ENCODE measurements at regions not wholly inside any gene's neighbourhood (a gene's known extent, or its start where the extent isn't known, plus 50 kb on each side); places are given as distances from the start of the nearest gene placed in this dataset.

GRCh38 chr1:8112611-8113261 is 86.6 kb upstream of the ERRFI1 start:
- DNase-seq: no peak

- no peak for DNase-seq
Measured at GRCh38 chr1:8111560-8111959, 85.5 kb upstream of the ERRFI1 start.

DNA sequence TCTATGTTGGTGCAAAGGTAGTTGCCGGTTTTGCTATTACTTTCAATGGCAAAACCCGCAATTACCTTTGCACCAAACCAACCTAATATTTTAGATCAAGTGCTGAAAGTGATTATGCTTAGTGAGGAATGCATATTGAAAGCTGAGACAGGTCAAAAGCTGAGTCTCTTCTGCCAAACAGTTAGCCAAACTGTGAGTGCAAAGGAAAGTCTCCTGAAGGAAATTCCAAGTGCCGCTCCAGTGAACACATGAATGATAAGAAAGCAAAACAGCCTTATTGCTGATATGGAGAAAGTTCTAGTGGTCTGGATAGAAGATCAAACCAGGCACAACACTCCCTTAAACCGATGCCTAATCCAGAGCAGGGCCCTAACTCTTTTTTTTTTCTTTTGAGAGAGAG is 83.1 kb upstream of the ERRFI1 start:
- no peak for DNase-seq

DNA sequence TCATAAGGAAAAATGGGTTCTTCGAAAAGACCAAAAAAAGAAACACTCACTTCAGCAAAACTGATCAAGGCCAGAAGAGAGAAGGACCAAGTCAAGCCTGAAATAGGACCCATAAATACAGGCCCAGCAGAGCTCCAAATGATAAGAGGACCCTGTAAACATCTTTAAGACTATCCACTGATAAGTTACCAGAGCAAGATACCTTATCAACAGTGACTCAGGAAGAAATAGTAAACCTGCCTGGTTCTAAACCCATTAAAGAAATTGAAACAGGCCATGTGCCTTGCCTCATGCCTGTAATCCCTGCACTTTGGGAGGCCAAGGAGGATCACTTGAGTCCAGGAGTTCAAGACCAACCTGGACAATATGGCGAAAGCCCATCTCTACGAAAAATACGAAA is 81.8 kb upstream of the ERRFI1 start:
- DNase-seq: no peak

DNA sequence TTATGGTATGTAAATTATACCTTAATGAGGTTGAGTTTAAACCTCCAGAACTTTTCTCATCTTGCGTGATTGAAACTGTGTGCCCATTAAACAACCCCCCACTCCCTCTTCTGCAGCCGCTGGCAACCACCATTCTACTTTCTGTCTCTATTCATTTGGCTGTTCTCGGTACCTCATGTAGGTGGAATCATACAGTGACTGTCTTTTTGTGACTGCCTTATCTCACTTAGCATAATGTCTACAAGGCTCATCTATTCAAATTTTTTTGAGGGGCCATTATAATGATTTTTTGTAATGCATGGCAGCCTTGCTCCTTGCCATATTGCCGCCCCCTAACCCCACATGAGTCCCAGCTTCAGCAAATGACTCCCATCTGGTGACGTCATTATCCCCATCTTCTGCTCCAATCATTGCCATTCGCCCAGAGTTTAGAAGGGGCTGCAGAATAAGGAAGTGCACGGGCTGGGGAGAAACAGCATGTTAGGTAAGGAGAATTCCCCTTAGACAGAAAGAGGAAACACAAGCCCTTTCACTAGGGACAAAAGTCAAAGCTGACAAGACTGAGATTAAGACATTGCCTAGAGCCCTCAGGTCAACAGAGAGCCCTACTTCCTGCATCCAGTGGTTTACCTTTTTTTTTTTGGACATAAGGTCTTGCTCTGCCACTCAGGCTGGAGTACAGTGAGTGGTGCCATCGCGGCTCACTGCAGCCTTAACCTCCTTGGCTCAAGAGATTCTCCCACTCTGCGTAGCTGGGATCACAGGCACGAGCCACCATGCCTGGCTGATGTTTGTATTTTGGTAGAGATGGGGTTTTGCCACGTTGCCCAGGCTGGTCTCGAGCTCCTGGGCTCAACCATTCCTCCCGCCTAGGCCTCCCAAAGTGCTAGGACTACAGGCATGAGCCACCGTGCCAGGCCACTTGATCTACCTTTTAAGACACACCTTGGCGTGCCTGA is 78.4 kb upstream of the ERRFI1 start:
- DNase-seq: no peak

DNA sequence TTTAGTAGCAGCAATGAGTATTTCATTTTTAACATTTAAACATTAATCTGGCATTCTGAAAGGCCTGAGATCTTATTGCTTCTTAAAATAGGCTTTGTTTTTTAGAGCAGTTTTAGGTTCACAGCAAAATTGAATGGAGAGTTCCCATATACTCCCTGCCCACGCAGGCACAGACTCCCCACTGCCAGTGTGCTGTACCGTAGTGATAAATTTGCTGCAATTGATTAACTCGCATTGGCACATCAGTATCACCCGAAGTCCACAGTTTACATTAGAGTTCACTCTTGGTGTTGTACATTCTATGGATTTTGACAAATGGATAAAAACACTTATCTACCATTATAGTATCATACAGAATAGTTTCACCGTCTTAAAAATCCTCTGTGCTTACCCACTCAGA is 71.8 kb upstream of the ERRFI1 start:
- DNase-seq: no peak

DNA sequence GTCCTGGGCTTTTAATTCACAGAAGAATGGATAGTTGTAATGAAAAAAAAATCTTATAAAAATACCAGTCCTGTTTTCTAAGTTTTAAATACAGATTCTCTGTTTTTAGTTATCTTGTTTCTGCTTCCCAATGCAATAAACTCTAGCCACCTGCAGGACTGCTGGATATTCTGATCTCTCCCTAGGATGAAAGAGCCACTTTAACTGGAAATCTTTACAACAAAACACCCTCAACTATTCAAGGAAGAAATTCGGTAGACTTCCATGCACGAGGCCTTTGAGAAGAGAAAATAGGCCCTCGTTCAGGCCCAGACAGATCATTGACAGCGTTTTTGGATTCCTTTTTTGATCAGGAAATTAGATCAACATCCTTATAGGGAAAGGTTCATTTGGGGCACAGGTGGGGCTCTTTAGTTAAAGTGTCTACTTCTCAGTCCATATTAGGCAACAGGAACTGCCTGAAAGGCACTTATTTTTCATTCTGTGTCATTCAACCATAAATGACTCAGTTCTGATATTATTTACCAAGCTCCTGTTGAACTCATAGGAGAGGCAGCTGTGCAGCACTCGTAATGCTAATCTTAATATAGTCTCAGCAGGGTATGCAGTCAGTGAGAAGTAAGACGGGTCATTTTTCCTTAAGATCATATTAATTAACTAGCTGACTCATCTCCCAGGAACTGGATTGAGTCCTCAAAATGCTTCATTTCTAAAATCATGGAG is 71.1 kb upstream of the ERRFI1 start:
- DNase-seq: no peak

GRCh38 chr1:8096105-8097011 is 70.2 kb upstream of the ERRFI1 start:
- DNase-seq: no peak

GRCh38 chr1:8095584-8095983 is 69.5 kb upstream of the ERRFI1 start:
- no peak for DNase-seq

DNA sequence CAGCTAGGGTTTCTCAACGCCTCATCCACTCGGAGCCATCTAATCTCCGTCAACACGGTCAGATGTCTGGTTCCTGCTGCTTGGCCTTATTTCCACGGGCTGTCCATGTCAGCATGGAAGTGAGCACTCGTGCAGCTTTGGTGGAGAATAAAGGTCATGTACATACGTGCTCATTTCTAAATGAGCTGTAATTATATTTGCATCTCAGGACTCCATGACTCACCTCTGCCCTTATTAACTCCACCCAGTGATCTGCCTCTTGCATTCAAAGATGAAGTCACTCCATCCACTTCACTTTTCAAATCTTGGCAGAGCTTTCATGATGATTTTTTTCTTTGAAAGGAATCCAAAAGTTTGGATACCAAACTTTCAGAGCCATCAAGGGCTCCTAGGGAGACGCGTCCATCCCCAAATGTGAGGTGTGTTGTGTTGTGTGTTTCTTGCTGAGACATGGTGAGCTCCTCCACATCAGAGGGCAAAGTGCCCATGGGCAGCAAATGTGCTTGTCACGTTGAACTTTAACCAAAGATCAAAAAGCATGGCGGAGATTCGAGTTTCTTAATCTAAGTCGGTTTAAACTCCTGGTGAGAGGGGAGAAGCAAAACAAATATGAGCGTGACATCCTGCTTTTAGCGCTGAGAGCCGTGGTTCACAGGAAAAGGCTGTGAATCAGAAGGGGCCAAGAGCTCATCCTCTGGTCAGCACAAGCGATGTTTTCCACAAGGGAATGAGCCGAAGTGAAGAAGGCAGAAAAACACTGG is 68.6 kb upstream of the ERRFI1 start:
- DNase-seq: no peak

- no peak for DNase-seq
Measured at GRCh38 chr1:8093221-8093980, 67.3 kb upstream of the ERRFI1 start.

DNA sequence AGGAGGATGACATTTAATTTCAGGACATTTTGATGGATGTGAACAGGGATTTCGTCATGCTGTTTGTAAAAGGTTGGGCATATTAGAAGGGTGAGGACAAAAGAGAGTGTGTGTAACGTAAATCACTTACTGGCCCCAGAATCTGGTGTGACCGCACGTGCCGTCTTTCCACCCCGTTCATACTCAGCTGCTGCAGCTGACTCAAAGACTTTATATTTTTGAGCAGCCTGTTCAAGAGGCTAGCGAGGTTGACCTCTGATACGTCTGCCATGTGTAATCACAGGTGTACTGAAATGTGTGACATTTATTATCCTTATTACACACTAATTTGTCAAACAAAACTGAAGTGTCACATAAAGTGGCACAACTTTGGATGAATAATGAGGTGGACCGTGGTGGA is 66.5 kb upstream of the ERRFI1 start:
- no peak for DNase-seq

DNA sequence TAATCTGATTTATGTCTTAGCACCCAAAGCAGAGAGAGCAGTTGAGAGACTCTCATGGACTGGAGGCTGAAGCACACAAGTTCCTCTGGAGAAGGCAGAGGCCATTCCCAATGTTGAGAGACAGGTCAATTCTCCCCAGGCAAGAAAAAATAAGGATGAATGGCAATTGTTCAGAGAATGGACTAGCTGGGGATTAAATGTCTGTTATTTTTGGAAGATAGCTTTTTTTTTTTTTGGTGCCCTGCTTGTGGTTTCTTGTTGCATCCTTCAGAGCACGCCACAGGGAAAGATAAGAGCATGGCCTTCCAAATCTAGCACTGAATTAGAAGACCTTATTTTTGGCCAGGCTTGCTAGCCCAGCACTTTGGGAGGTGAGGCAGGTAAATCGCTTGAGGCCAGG is 65.6 kb upstream of the ERRFI1 start:
- no peak for DNase-seq

DNA sequence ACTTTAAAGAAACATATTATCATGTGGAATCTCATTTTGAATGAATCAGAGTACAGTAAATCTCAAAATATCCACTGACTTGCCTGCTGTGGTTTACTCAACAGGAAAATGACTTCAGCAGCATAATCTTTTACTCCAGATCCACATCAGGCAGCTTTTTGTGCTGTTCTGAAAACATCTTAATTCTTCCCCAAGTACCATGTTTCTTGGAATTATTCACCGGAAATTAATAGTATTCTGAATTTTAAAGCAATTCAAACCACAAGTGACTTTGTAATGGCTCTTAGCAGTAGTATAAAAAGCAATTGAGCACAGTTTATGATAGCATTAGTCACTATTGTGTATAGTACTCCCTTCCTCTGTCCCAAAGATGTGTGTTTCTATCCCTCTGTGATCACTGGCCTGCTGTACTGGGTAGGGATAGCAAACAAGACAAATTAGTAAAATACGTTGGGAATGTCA is 64.2 kb upstream of the ERRFI1 start:
- DNase-seq: no peak

- no peak for DNase-seq
Measured at GRCh38 chr1:8089535-8090228, 63.6 kb upstream of the ERRFI1 start.

DNA sequence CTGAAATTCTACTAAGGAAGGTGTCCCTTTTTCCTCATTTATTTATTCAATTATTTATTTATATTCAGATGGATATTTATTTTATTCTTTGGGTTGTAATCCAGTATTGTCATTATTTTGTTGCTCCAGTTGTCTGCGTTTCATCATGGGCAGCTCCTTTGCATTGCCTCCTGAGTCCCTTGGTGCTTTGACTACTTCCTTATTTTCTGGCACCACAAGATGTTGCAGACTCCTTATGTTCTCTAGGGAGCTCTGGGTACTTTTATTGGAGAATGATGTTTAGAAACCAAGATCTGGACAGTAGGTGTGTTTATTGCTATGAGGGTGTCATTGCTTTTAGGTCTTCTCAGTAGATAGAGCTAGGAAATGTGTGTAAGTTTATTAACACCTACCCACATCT is 59.9 kb upstream of the ERRFI1 start:
- DNase-seq: no peak

DNA sequence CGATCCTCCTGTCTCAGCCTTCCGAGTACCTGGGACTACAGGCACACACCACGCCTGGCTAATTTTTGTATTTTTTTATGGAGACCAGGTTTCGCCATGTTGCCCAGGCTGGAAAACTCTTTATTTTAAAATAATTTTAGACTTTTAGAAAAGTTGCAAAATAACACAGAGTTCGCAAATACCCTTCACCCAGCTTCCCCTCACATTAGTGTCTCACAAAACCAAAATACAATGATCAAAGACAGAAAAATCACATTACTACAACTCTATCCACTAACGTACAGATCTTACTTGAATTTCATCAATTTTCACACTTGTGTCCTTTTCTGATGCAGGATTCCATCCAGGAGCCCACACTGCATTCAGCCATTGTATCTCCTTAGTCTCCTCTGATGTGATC is 58.8 kb upstream of the ERRFI1 start:
- DNase-seq: no peak

DNA sequence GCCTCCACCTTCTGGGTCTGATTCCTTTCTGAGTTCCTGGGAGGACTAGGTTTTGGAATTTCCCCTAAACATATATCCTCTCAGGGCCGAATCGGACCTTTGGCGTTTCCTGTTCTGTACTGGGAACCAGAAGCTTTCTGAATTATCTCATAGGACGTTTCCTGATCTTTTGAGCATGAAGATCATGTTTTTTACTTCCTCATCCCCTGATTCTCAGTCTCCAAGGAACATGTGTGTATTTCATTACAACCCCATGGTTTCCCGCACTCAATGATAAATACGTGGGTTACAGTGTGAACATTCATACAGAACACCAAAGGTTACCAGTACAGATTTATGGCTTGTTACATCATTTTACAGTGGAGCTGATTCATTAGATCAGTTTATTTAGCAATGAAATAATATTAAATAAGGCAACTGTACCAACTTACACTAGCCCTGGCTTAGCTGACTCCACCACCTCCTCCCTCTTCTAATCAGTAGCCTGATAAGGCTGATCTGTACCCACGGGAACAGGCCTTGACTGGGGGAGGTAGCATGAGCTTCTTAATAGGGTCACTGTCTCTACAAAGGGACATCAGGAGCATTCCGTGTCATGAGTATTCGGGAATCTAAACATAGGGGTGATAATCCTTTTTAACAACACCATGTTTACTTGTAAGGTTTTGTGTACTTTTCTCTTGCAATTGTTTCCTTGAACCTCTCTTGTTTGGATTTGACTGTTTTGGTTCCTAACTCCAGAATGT is 57.8 kb upstream of the ERRFI1 start:
- DNase-seq: no peak

- no peak for DNase-seq
Measured at GRCh38 chr1:8082945-8083344, 56.8 kb upstream of the ERRFI1 start.
